ENCODE measurements at regions not wholly inside any gene's neighbourhood (a gene's known extent, or its start where the extent isn't known, plus 50 kb on each side); places are given as distances from the start of the nearest gene placed in this dataset.

- no peak for TF ChIP-seq SRF (CRISPR knock-in tag; IDR thresholded peaks at IDR 0.05)
These were observed 329.6 kb downstream of the COG6 start (continued) for GRCh38 chr13:39985071-39985470.

- 3% methylated on average over 6 of the region's 6 CpGs for WGBS (ENCODE audit: insufficient coverage, low coverage, missing lambda C conversion rate)
- CTCF ChIA-PET (ENCODE audit: low intra/inter-chr PET ratio) = no interaction called here
- no TSS peak for BruUV-seq (replicated peaks)
- no peak for TF ChIP-seq XRCC4 (IDR thresholded peaks at IDR 0.05; ENCODE audit: extremely low read depth, insufficient read depth, insufficient read length)
- no peak for TF ChIP-seq MLLT1 (IDR thresholded peaks at IDR 0.05)
- no peak for TF ChIP-seq MEIS2 (IDR thresholded peaks at IDR 0.05; ENCODE audit: partially characterized antibody)
- no peak for TF ChIP-seq NFATC3 (IDR thresholded peaks at IDR 0.05)
- no peak for TF ChIP-seq ZNF766 (CRISPR knock-in tag; conservative IDR thresholded peaks at IDR 0.05)
- no peak for TF ChIP-seq ZNF197 (CRISPR knock-in tag; IDR thresholded peaks at IDR 0.05; ENCODE audit: low read depth)
- no peak for TF ChIP-seq ZNF174 (CRISPR knock-in tag; IDR thresholded peaks at IDR 0.05)
- TF ChIP-seq RAD21 (CRISPR knock-in tag; conservative IDR thresholded peaks at IDR 0.05 in 1 of 2, IDR thresholded peaks at IDR 0.05 in 1 of 2) = no peak
- no peak for TF ChIP-seq POU5F1 (IDR thresholded peaks at IDR 0.05; ENCODE audit: borderline replicate concordance, low read depth, low read length, partially characterized antibody)
- no peak for TF ChIP-seq RHOXF2B (CRISPR knock-in tag; conservative IDR thresholded peaks at IDR 0.05)
- TF ChIP-seq NR2C2 (CRISPR knock-in tag; IDR thresholded peaks at IDR 0.05) = no peak
- TF ChIP-seq NR2C2 (tag; IDR thresholded peaks at IDR 0.05) = no peak
- TF ChIP-seq, protein P1, sequence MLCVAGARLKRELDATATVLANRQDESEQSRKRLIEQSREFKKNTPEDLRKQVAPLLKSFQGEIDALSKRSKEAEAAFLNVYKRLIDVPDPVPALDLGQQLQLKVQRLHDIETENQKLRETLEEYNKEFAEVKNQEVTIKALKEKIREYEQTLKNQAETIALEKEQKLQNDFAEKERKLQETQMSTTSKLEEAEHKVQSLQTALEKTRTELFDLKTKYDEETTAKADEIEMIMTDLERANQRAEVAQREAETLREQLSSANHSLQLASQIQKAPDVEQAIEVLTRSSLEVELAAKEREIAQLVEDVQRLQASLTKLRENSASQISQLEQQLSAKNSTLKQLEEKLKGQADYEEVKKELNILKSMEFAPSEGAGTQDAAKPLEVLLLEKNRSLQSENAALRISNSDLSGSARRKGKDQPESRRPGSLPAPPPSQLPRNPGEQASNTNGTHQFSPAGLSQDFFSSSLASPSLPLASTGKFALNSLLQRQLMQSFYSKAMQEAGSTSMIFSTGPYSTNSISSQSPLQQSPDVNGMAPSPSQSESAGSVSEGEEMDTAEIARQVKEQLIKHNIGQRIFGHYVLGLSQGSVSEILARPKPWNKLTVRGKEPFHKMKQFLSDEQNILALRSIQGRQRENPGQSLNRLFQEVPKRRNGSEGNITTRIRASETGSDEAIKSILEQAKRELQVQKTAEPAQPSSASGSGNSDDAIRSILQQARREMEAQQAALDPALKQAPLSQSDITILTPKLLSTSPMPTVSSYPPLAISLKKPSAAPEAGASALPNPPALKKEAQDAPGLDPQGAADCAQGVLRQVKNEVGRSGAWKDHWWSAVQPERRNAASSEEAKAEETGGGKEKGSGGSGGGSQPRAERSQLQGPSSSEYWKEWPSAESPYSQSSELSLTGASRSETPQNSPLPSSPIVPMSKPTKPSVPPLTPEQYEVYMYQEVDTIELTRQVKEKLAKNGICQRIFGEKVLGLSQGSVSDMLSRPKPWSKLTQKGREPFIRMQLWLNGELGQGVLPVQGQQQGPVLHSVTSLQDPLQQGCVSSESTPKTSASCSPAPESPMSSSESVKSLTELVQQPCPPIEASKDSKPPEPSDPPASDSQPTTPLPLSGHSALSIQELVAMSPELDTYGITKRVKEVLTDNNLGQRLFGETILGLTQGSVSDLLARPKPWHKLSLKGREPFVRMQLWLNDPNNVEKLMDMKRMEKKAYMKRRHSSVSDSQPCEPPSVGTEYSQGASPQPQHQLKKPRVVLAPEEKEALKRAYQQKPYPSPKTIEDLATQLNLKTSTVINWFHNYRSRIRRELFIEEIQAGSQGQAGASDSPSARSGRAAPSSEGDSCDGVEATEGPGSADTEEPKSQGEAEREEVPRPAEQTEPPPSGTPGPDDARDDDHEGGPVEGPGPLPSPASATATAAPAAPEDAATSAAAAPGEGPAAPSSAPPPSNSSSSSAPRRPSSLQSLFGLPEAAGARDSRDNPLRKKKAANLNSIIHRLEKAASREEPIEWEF (CRISPR knock-in tag; IDR thresholded peaks at IDR 0.05) = no peak
- no peak for TF ChIP-seq KLF13 (tag; IDR thresholded peaks at IDR 0.05; ENCODE audit: borderline replicate concordance, low read depth)
- no peak for TF ChIP-seq EZH2 (IDR thresholded peaks at IDR 0.05; ENCODE audit: borderline replicate concordance, low read depth, low read length)
- no peak for TF ChIP-seq KDM1A (IDR thresholded peaks at IDR 0.05)
These were observed 332.9 kb downstream of the COG6 start for GRCh38 chr13:39988351-39988750.

More at GRCh38 chr13:39988351-39988750, 332.9 kb downstream of the COG6 start:
- no peaks in the 10 kb centered on the region for H3K36me3 ChIP-seq (ENCODE audit: control insufficient read depth, insufficient read depth, low read length)
- no peaks in the 10 kb centered on the region for H3K27me3 ChIP-seq (ENCODE audit: control insufficient read depth in 2 of 2, insufficient read depth in 2 of 2, low read length in 2 of 2)
- H3K9me3 ChIP-seq (replicated peaks; ENCODE audit: control insufficient read depth, insufficient read depth, low read depth, low read length) = no peaks in the 10 kb centered on the region
- no peak overlapping the region for H2AFZ ChIP-seq (ENCODE audit: low read depth, low read length)
- H3K9ac ChIP-seq (ENCODE audit: insufficient read depth in 1 of 2, low read depth in 2 of 2, low read length in 2 of 2) = no peak overlapping the region
- H3K27ac ChIP-seq (ENCODE audit: extremely low read depth, low read depth, low read length) = no peak overlapping the region
- POLR2A ChIA-PET = no interaction called here
- H3K4me1 ChIP-seq (replicated peaks in 1 of 2; ENCODE audit: control insufficient read depth in 2 of 2, insufficient read depth in 2 of 2, low read length in 2 of 2) = no peaks in the 10 kb centered on the region
- H3K4me3 ChIP-seq = no peak overlapping the region
- in situ Hi-C loops (cut with MboI) = no loop called here
- H3K79me2 ChIP-seq (ENCODE audit: control insufficient read depth, insufficient read depth, low read length) = no peaks in the 10 kb centered on the region
- intact Hi-C loops (cut with micrococcal nuclease) = no loop called here
- DNase-seq (ENCODE audit: extremely low read depth in 1 of 4, low spot score in 3 of 4) (no peak), FAIRE-seq (no peak), ATAC-seq (no peak)
- no peaks in the 10 kb centered on the region for H4K20me1 ChIP-seq (replicated peaks; ENCODE audit: control insufficient read depth, insufficient read depth, low read length)
- H3K4me2 ChIP-seq (ENCODE audit: insufficient read depth, low read length) = no peak overlapping the region
- no peaks in the 10 kb centered on the region for H3K9me1 ChIP-seq (ENCODE audit: control insufficient read depth, insufficient read depth, low read length)
